HL-60 (cell line): ENCODE measurements at regions not wholly inside any gene's neighbourhood (a gene's known extent, or its start where the extent isn't known, plus 50 kb on each side); places are given as distances from the start of the nearest gene placed in this dataset.

Experiments
- CTCF ChIP-seq: IDR thresholded peaks from one replicate; pipeline ENCODE4 v1.5.1; 2011; ENCODE audit warnings: low read length, control low read depth, inconsistent platforms; ENCODE audit not compliant: insufficient read depth
- POLR2AphosphoS5 ChIP-seq: IDR thresholded peaks from 2 replicates; pipeline ENCODE4 v1.6.1; 2012; ENCODE audit warnings: low read depth
- REST ChIP-seq: IDR thresholded peaks from 2 replicates; pipeline ENCODE4 v1.6.1; 2012; ENCODE audit warnings: low read depth; ENCODE audit not compliant: insufficient replicate concordance

- TF ChIP-seq REST (no peak), CTCF (no peak), POLR2AphosphoS5 (no peak)
Measured at GRCh38 chr10:36170943-36171501, 528.9 kb upstream of the FZD8 start.
